Transverse colon (tissue), 4 donors: ENCODE measurements at regions not wholly inside any gene's neighbourhood (a gene's known extent, or its start where the extent isn't known, plus 50 kb on each side); places are given as distances from the start of the nearest gene placed in this dataset.

Source experiments
- DNase-seq: peaks from one replicate; pipeline ENCODE4 v3.0.0-alpha.2; 2019
- H3K27ac ChIP-seq, 4 donors: fragments of 200-600 bp; sonication (generic); 2 replicates each; pipeline ENCODE4 v1.5.1; 2016 to 2018; ENCODE audit warnings: inconsistent platforms in 4 of 4
- H3K27me3 ChIP-seq: fragments of 200-600 bp; sonication (generic); 2 replicates; pipeline ENCODE4 v1.5.1; 2017; ENCODE audit warnings: inconsistent platforms
- H3K36me3 ChIP-seq, 4 donors: fragments of 200-600 bp; sonication (generic); 2 replicates each; pipeline ENCODE4 v1.5.1; 2017 to 2019; ENCODE audit warnings: inconsistent platforms in 4 of 4
- H3K4me1 ChIP-seq, 4 donors: fragments of 200-600 bp; sonication (generic); 2 replicates each; pipeline ENCODE4 v1.5.1; 2017 to 2020; ENCODE audit warnings: inconsistent platforms in 4 of 4
- H3K4me3 ChIP-seq, 4 donors: fragments of 200-600 bp; sonication (generic); 1 replicate in 1 of 4; 2 replicates in 3 of 4; pipeline versions ENCODE4 v1.5.1 to v1.6.1; 2017 to 2019; ENCODE audit warnings: inconsistent platforms in 4 of 4
- H3K9me3 ChIP-seq, 2 donors: fragments of 200-600 bp; sonication (generic); 2 replicates each; pipeline ENCODE4 v1.5.1; 2017 to 2019; ENCODE audit warnings: inconsistent platforms in 2 of 2
- EP300 ChIP-seq: sonication (generic); formaldehyde crosslinking; IDR thresholded peaks from one replicate; pipeline ENCODE4 v1.6.1; 2017; ENCODE audit warnings: antibody characterized with exemption, low read depth
- POLR2A ChIP-seq: fragments of 450-650 bp; IDR thresholded peaks from one replicate; pipeline ENCODE4 v1.6.1; 2016; ENCODE audit warnings: antibody characterized with exemption, mild to moderate bottlenecking, moderate library complexity
- POLR2AphosphoS5 ChIP-seq, 3 donors: sonication (generic); formaldehyde crosslinking; IDR thresholded peaks; one replicate each; pipeline ENCODE4 v1.6.1; 2016; ENCODE audit warnings: antibody characterized with exemption in 3 of 3
- WGBS, 2 donors: methylation state at CpG; one replicate each; pipeline ENCODE4 v1.1.5; 2018; ENCODE audit warnings: low coverage in 1 of 2; 5-methylcytosine and 5-hydroxymethylcytosine counted together
- in situ Hi-C, 4 donors: fragments of 200-750 bp; cut with MboI; loops; one replicate each; pipeline versions ENCODE4 v1.15.0 to v1.15.1; 2017; ENCODE audit warnings: low sequenced_read_pairs in 3 of 4, low pct_ligation_motif_present in 1 of 4, low pct_unique_long_range_greater_than_20kb in 1 of 4
- intact Hi-C: fragments of 100-400 bp; cut with DNase I; formaldehyde crosslinking; loops from one replicate; pipeline ENCODE4 v1.15.1; 2023; ENCODE audit warnings: low total_unique reads
- TF ChIP-seq, protein P1 (sequence below), 5 experiments: fragments of 200-600 bp in 3 of 5; fragments of 450-650 bp in 2 of 5; sonication (generic) in 3 of 5; IDR thresholded peaks; 1 replicate in 2 of 5; 2 replicates in 3 of 5; pipeline ENCODE4 v1.5.1; 2016 to 2017; ENCODE audit warnings: antibody characterized with exemption in 5 of 5, inconsistent platforms in 3 of 5, mild to moderate bottlenecking in 2 of 5, moderate library complexity in 1 of 5

GRCh38 chr3:70392227-70392626 is 79.8 kb upstream of the MDFIC2 start:
- TF ChIP-seq, protein P1, sequence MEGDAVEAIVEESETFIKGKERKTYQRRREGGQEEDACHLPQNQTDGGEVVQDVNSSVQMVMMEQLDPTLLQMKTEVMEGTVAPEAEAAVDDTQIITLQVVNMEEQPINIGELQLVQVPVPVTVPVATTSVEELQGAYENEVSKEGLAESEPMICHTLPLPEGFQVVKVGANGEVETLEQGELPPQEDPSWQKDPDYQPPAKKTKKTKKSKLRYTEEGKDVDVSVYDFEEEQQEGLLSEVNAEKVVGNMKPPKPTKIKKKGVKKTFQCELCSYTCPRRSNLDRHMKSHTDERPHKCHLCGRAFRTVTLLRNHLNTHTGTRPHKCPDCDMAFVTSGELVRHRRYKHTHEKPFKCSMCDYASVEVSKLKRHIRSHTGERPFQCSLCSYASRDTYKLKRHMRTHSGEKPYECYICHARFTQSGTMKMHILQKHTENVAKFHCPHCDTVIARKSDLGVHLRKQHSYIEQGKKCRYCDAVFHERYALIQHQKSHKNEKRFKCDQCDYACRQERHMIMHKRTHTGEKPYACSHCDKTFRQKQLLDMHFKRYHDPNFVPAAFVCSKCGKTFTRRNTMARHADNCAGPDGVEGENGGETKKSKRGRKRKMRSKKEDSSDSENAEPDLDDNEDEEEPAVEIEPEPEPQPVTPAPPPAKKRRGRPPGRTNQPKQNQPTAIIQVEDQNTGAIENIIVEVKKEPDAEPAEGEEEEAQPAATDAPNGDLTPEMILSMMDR (IDR thresholded peaks at IDR 0.05), result no peak
- TF ChIP-seq POLR2AphosphoS5 (IDR thresholded peaks at IDR 0.05), result no peak
- no peak for TF ChIP-seq EP300
- TF ChIP-seq POLR2A, result no peak
- WGBS, 2 donors, result 38% methylated on average over 1 of the region's 1 CpG; no CpG with 5 or more reads in 1 of the 2 donors
- intact Hi-C loops (no loop called here), in situ Hi-C loops (no loop called here)
- H3K4me3 ChIP-seq, result no peak overlapping the region
- DNase-seq, result no peak
- H3K9me3 ChIP-seq, result no peaks in the 10 kb centered on the region
- no peaks in the 10 kb centered on the region for H3K36me3 ChIP-seq
- H3K27ac ChIP-seq, result no peak overlapping the region
- H3K27me3 ChIP-seq, result no peaks in the 10 kb centered on the region
- no peaks in the 10 kb centered on the region for H3K4me1 ChIP-seq

DNA sequence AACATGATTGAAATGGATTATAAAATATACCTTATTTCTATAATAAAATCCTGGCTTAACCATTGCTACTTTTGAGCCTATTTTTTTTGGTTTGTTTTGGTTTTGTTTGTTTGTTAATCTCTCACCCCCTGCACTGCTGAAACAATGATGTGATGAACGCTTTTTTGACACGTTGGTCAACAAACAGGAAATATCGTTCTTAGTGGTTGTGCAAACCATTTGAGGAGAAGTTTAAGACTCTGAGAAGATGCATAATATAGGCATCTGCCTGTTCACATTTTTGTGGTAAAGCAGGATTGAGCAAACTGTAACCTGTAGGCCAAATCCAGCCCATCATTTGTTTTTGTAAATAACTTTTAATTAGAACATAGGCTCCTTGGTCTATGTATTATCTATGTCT is 75.5 kb upstream of the MDFIC2 start:
- intact Hi-C loops, result no loop called here
- WGBS, 2 donors, result 71 to 93% methylated on average over 3 of the region's 3 CpGs
- TF ChIP-seq POLR2AphosphoS5 (IDR thresholded peaks at IDR 0.05) (no peak), EP300 (no peak), POLR2A (no peak)
- TF ChIP-seq, protein P1 (IDR thresholded peaks at IDR 0.05), result no peak

DNA sequence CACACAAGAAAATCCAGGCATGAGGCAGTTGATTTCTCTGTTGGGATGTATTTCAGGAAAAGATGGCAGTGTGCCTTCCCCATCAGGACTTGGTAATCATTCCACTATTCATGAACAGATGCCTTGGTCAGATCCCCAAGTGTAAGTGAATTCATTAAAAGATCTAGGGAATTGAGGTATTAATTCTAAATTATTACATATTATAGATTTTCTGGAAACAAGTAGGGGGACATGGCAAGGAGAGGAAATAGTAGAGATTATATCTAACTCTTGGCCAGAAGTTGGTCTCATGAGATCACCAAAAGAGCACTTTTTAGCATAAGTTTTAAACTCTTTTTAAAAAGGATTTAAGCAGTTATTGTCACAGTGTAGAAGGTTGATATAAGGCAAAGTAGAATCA is 74.4 kb upstream of the MDFIC2 start:
- in situ Hi-C loops (no loop called here), intact Hi-C loops (no loop called here)
- H3K4me1 ChIP-seq, result no peaks in the 10 kb centered on the region
- no peak overlapping the region for H3K4me3 ChIP-seq
- no peaks in the 10 kb centered on the region for H3K27me3 ChIP-seq
- H3K27ac ChIP-seq, result no peak overlapping the region
- no peak for DNase-seq
- H3K9me3 ChIP-seq, result no peaks in the 10 kb centered on the region
- TF ChIP-seq POLR2A (no peak), EP300 (no peak), POLR2AphosphoS5 (IDR thresholded peaks at IDR 0.05) (no peak)
- TF ChIP-seq, protein P1 (IDR thresholded peaks at IDR 0.05), result no peak
- no peaks in the 10 kb centered on the region for H3K36me3 ChIP-seq

More for the DNA sequence above, 75.5 kb upstream of the MDFIC2 start:
- Histone ChIP-seq H3K4me1 (no peaks in the 10 kb centered on the region), H3K36me3 (no peaks in the 10 kb centered on the region), H3K27ac (no peak overlapping the region), H3K27me3 (no peaks in the 10 kb centered on the region), H3K4me3 (no peak overlapping the region), H3K9me3 (no peaks in the 10 kb centered on the region)
- in situ Hi-C loops, result no loop called here
- DNase-seq, result no peak

DNA sequence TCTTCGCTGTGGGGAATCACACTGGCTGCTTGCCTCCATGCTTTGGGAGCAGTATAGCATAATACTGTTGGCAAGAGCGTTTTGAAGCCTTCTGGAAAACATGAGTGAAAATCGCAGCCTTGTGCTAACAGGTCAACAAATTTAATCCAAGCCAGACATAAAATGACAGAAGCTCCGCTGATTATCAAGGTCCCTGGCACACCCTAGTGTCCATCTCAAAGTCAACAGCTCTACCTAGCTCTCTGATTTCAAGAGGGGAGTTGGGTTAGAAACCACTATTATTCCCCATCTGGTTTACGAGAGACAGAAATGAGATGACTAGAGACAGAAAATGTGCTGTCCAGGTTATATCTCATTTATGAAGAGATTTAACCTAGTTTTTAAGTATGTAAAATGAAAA is 73.6 kb upstream of the MDFIC2 start:
- Histone ChIP-seq H3K4me1 (no peaks in the 10 kb centered on the region), H3K4me3 (no peak overlapping the region), H3K27ac (no peak overlapping the region), H3K27me3 (no peaks in the 10 kb centered on the region), H3K36me3 (no peaks in the 10 kb centered on the region), H3K9me3 (no peaks in the 10 kb centered on the region)
- TF ChIP-seq, protein P1 (IDR thresholded peaks at IDR 0.05), result no peak
- TF ChIP-seq POLR2A (no peak), POLR2AphosphoS5 (IDR thresholded peaks at IDR 0.05) (no peak), EP300 (no peak)
- intact Hi-C loops, result no loop called here
- DNase-seq, result no peak
- WGBS, 2 donors, result 81 to 93% methylated on average over 2 to 5 of the region's 5 CpGs
- in situ Hi-C loops, result no loop called here
